ENCODE measurements at regions not wholly inside any gene's neighbourhood (a gene's known extent, or its start where the extent isn't known, plus 50 kb on each side); places are given as distances from the start of the nearest gene placed in this dataset.

- dilution Hi-C loops (cut with MboI; ENCODE audit: extremely low pct_ligation_motif_present, low sequenced_read_pairs) (no loop called here), intact Hi-C loops (cut with micrococcal nuclease) (no loop called here)
- Histone ChIP-seq H3K4me2 (ENCODE audit: insufficient read depth, low read length) (no peak overlapping the region), H3K36me3 (ENCODE audit: control insufficient read depth in 2 of 2, extremely low read depth in 1 of 2, insufficient read depth in 2 of 2, low read length in 2 of 2) (no peaks in the 10 kb centered on the region), H3K9ac (replicated peaks; ENCODE audit: extremely low read depth, insufficient read depth, low read length) (no peak overlapping the region), H3K9me3 (replicated peaks; ENCODE audit: control insufficient read depth, insufficient read depth, low read length) (no peaks in the 10 kb centered on the region), H4K20me1 (replicated peaks; ENCODE audit: control insufficient read depth, extremely low read depth, insufficient read depth, low read length) (no peaks in the 10 kb centered on the region), H3K79me2 (ENCODE audit: control insufficient read depth, insufficient read depth, low read length) (no peaks in the 10 kb centered on the region), H3K4me1 (ENCODE audit: control insufficient read depth, extremely low read depth, insufficient read depth, low read length) (no peaks in the 10 kb centered on the region), H2AFZ (ENCODE audit: low read depth, low read length) (no peak overlapping the region), H3K27ac (ENCODE audit: insufficient read depth, low read depth, low read length) (no peak overlapping the region), H3K9me1 (replicated peaks; ENCODE audit: control insufficient read depth, extremely low read depth, insufficient read depth, low read length) (no peaks in the 10 kb centered on the region), H3K4me3 (replicated peaks in 1 of 3; ENCODE audit: insufficient read depth in 1 of 3, low read depth in 1 of 3, low read length in 3 of 3) (no peak overlapping the region), H3K27me3 (ENCODE audit: control insufficient read depth in 2 of 2, insufficient read depth in 2 of 2, low read length in 2 of 2) (peaks cover 0 to 1% of the 10 kb centered on the region in 2 experiments)
- FAIRE-seq, result no peak
- TF ChIP-seq JUN (IDR thresholded peaks at IDR 0.05; ENCODE audit: borderline replicate concordance, insufficient read depth, insufficient read length, low read depth) (no peak), CTCF (IDR thresholded peaks at IDR 0.05; ENCODE audit: extremely low read depth in 1 of 2, insufficient read depth in 1 of 2, low read depth in 1 of 2, low read length in 2 of 2) (no peak), MYC (IDR thresholded peaks at IDR 0.05; ENCODE audit: low read depth, low read length) (no peak), GATA2 (IDR thresholded peaks at IDR 0.05; ENCODE audit: insufficient read depth, insufficient read length, low read depth, low read length) (no peak), POLR2AphosphoS5 (IDR thresholded peaks at IDR 0.05; ENCODE audit: insufficient read depth, low read depth, low read length) (no peak), FOS (IDR thresholded peaks at IDR 0.05; ENCODE audit: borderline replicate concordance, insufficient read depth, low read length) (no peak), POLR2A (IDR thresholded peaks at IDR 0.05; ENCODE audit: low read depth, low read length) (no peak), EZH2 (IDR thresholded peaks at IDR 0.05; ENCODE audit: borderline replicate concordance, low read depth, low read length, severe bottlenecking) (no peak)
- TF ChIP-seq, protein P1, sequence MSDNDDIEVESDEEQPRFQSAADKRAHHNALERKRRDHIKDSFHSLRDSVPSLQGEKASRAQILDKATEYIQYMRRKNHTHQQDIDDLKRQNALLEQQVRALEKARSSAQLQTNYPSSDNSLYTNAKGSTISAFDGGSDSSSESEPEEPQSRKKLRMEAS (IDR thresholded peaks at IDR 0.05; ENCODE audit: insufficient read depth, insufficient read length), result no peak
- no TSS peak for BruUV-seq (replicated peaks)
- ChIA-PET CTCF (no interaction called here), POLR2A (no interaction called here)
- DNase-seq (ENCODE audit: low read depth, low spot score), result no peak
Observed at GRCh38 chr11:95325777-95326258, 94.8 kb upstream of the SESN3 start.

Measured in endothelial cell of umbilical vein (primary cell).